ENCODE measurements at regions not wholly inside any gene's neighbourhood (a gene's known extent, or its start where the extent isn't known, plus 50 kb on each side); places are given as distances from the start of the nearest gene placed in this dataset.
"Not testable (repeated sequence)": the region's sequence is repeated elsewhere in the genome, so short reads cannot be mapped to it uniquely, and the experiment has no call there.

GRCh38 chr13:65314008-65314407 is 1916.1 kb downstream of the PCDH9 start:
- Histone ChIP-seq H3K4me1 (ENCODE audit: control extremely low read depth in 1 of 4, control insufficient read depth in 4 of 4, insufficient read depth in 4 of 4, low read length in 3 of 4) (no peaks in the 10 kb centered on the region), H3K27me3 (replicated peaks in 2 of 5; ENCODE audit: control insufficient read depth in 4 of 5, insufficient read depth in 5 of 5, low read length in 4 of 5) (no peaks in the 10 kb centered on the region), H3K4me3 (ENCODE audit: control insufficient read depth in 1 of 7, extremely low read depth in 1 of 7, insufficient read depth in 4 of 7, low read depth in 2 of 7, low read length in 6 of 7) (no peak overlapping the region), H3K9me3 (ENCODE audit: control extremely low read depth in 1 of 5, control insufficient read depth in 4 of 5, insufficient read depth in 2 of 5, low read depth in 1 of 5, low read length in 4 of 5) (peaks cover 0 to 16% (median 2%) of the 10 kb centered on the region in 5 experiments), H3K36me3 (ENCODE audit: control insufficient read depth in 4 of 4, insufficient read depth in 4 of 4, low read length in 3 of 4) (no peaks in the 10 kb centered on the region), H3K27ac (ENCODE audit: insufficient read depth in 1 of 2, low read depth in 1 of 2, low read length in 2 of 2, poor library complexity in 1 of 2, severe bottlenecking in 2 of 2) (no peak overlapping the region)
- CTCF ChIA-PET: no interaction called here
- POLR2A ChIA-PET: no interaction called here
- 100% methylated on average over 3 of the region's 4 CpGs for WGBS (ENCODE audit: insufficient coverage)
- no peak for DNase-seq

GRCh38 chr13:65310663-65311328 is 1919.3 kb downstream of the PCDH9 start:
- no peaks in the 10 kb centered on the region for H3K4me1 ChIP-seq (ENCODE audit: control extremely low read depth in 1 of 4, control insufficient read depth in 4 of 4, insufficient read depth in 4 of 4, low read length in 3 of 4)
- 93% methylated on average over 26 of the region's 29 CpGs for WGBS (ENCODE audit: insufficient coverage)
- no peaks in the 10 kb centered on the region for H3K27me3 ChIP-seq (replicated peaks in 2 of 5; ENCODE audit: control insufficient read depth in 4 of 5, insufficient read depth in 5 of 5, low read length in 4 of 5)
- H3K9me3 ChIP-seq (ENCODE audit: control extremely low read depth in 1 of 5, control insufficient read depth in 4 of 5, insufficient read depth in 2 of 5, low read depth in 1 of 5, low read length in 4 of 5): peaks cover 0 to 16% (median 2%) of the 10 kb centered on the region in 5 experiments
- H3K27ac ChIP-seq (ENCODE audit: insufficient read depth in 1 of 2, low read depth in 1 of 2, low read length in 2 of 2, poor library complexity in 1 of 2, severe bottlenecking in 2 of 2): no peak overlapping the region
- CTCF ChIA-PET: interaction anchor here (1.1 kb wide), 1 partner anchor 21 kb away, joined by 3 read pairs; no protein-coding TSS in a partner anchor
- DNase-seq: no peak
- no peaks in the 10 kb centered on the region for H3K36me3 ChIP-seq (ENCODE audit: control insufficient read depth in 4 of 4, insufficient read depth in 4 of 4, low read length in 3 of 4)
- POLR2A ChIA-PET: no interaction called here
- H3K4me3 ChIP-seq (ENCODE audit: control insufficient read depth in 1 of 7, extremely low read depth in 1 of 7, insufficient read depth in 4 of 7, low read depth in 2 of 7, low read length in 6 of 7): no peak overlapping the region

- DNase-seq: no peak
- no peak overlapping the region for H3K4me3 ChIP-seq (ENCODE audit: control insufficient read depth in 1 of 7, extremely low read depth in 1 of 7, insufficient read depth in 4 of 7, low read depth in 2 of 7, low read length in 6 of 7)
- no peaks in the 10 kb centered on the region for H3K4me1 ChIP-seq (ENCODE audit: control extremely low read depth in 1 of 4, control insufficient read depth in 4 of 4, insufficient read depth in 4 of 4, low read length in 3 of 4)
- POLR2A ChIA-PET: no interaction called here
- H3K9me3 ChIP-seq (ENCODE audit: control extremely low read depth in 1 of 5, control insufficient read depth in 4 of 5, insufficient read depth in 2 of 5, low read depth in 1 of 5, low read length in 4 of 5): peaks cover 0 to 15% (median 2%) of the 10 kb centered on the region in 5 experiments
- H3K36me3 ChIP-seq (ENCODE audit: control insufficient read depth in 4 of 4, insufficient read depth in 4 of 4, low read length in 3 of 4): no peaks in the 10 kb centered on the region
- CTCF ChIA-PET: no interaction called here
- H3K27me3 ChIP-seq (replicated peaks in 2 of 5; ENCODE audit: control insufficient read depth in 4 of 5, insufficient read depth in 5 of 5, low read length in 4 of 5): no peaks in the 10 kb centered on the region
- H3K27ac ChIP-seq (ENCODE audit: insufficient read depth in 1 of 2, low read depth in 1 of 2, low read length in 2 of 2, poor library complexity in 1 of 2, severe bottlenecking in 2 of 2): no peak overlapping the region
- WGBS (ENCODE audit: insufficient coverage): 98% methylated on average over 5 of the region's 6 CpGs
Observed at GRCh38 chr13:65309906-65310305, 1920.2 kb downstream of the PCDH9 start.

- POLR2A ChIA-PET; H3K27ac ChIP-seq (ENCODE audit: insufficient read depth in 1 of 2, low read depth in 1 of 2, low read length in 2 of 2, poor library complexity in 1 of 2, severe bottlenecking in 2 of 2); CTCF ChIA-PET; H3K36me3 ChIP-seq (ENCODE audit: control insufficient read depth in 4 of 4, insufficient read depth in 4 of 4, low read length in 3 of 4); H3K9me3 ChIP-seq (ENCODE audit: control extremely low read depth in 1 of 5, control insufficient read depth in 4 of 5, insufficient read depth in 2 of 5, low read depth in 1 of 5, low read length in 4 of 5); H3K27me3 ChIP-seq (replicated peaks in 2 of 5; ENCODE audit: control insufficient read depth in 4 of 5, insufficient read depth in 5 of 5, low read length in 4 of 5); H3K4me1 ChIP-seq (ENCODE audit: control extremely low read depth in 1 of 4, control insufficient read depth in 4 of 4, insufficient read depth in 4 of 4, low read length in 3 of 4); H3K4me3 ChIP-seq (ENCODE audit: control insufficient read depth in 1 of 7, extremely low read depth in 1 of 7, insufficient read depth in 4 of 7, low read depth in 2 of 7, low read length in 6 of 7); DNase-seq: not testable (repeated sequence)
- 100% methylated on average over 1 of the region's 1 CpG for WGBS (ENCODE audit: insufficient coverage)
Observed at GRCh38 chr13:65308729-65309128, 1921.4 kb downstream of the PCDH9 start.

- no peaks in the 10 kb centered on the region for H3K36me3 ChIP-seq (ENCODE audit: control insufficient read depth in 4 of 4, insufficient read depth in 4 of 4, low read length in 3 of 4)
Observed at GRCh38 chr13:65307056-65307455, 1923.1 kb downstream of the PCDH9 start.

GRCh38 chr13:65302691-65303090 is 1927.4 kb downstream of the PCDH9 start:
- ChIA-PET POLR2A (no interaction called here), CTCF (no interaction called here)
- H3K36me3 ChIP-seq (ENCODE audit: control insufficient read depth in 4 of 4, insufficient read depth in 4 of 4, low read length in 3 of 4): no peaks in the 10 kb centered on the region
- no peak overlapping the region for H3K27ac ChIP-seq (ENCODE audit: insufficient read depth in 1 of 2, low read depth in 1 of 2, low read length in 2 of 2, poor library complexity in 1 of 2, severe bottlenecking in 2 of 2)
- H3K4me1 ChIP-seq (ENCODE audit: control extremely low read depth in 1 of 4, control insufficient read depth in 4 of 4, insufficient read depth in 4 of 4, low read length in 3 of 4): peaks cover 0 to 4% (median 0%) of the 10 kb centered on the region in 4 experiments
- H3K4me3 ChIP-seq (ENCODE audit: control insufficient read depth in 1 of 7, extremely low read depth in 1 of 7, insufficient read depth in 4 of 7, low read depth in 2 of 7, low read length in 6 of 7): no peak overlapping the region
- H3K27me3 ChIP-seq (replicated peaks in 2 of 5; ENCODE audit: control insufficient read depth in 4 of 5, insufficient read depth in 5 of 5, low read length in 4 of 5): no peaks in the 10 kb centered on the region
- DNase-seq: no peak
- peaks cover 0 to 1% (median 0%) of the 10 kb centered on the region in 5 experiments for H3K9me3 ChIP-seq (ENCODE audit: control extremely low read depth in 1 of 5, control insufficient read depth in 4 of 5, insufficient read depth in 2 of 5, low read depth in 1 of 5, low read length in 4 of 5)
- WGBS (ENCODE audit: insufficient coverage): no CpG with 5 or more reads among the region's 3 CpGs

More at GRCh38 chr13:65307056-65307455, 1923.1 kb downstream of the PCDH9 start:
- ChIA-PET POLR2A (no interaction called here), CTCF (no interaction called here)
- Histone ChIP-seq H3K27ac (ENCODE audit: insufficient read depth in 1 of 2, low read depth in 1 of 2, low read length in 2 of 2, poor library complexity in 1 of 2, severe bottlenecking in 2 of 2) (no peak overlapping the region), H3K9me3 (ENCODE audit: control extremely low read depth in 1 of 5, control insufficient read depth in 4 of 5, insufficient read depth in 2 of 5, low read depth in 1 of 5, low read length in 4 of 5) (peaks cover 0 to 7% (median 2%) of the 10 kb centered on the region in 5 experiments), H3K4me1 (ENCODE audit: control extremely low read depth in 1 of 4, control insufficient read depth in 4 of 4, insufficient read depth in 4 of 4, low read length in 3 of 4) (peaks cover 0 to 4% (median 0%) of the 10 kb centered on the region in 4 experiments), H3K27me3 (replicated peaks in 2 of 5; ENCODE audit: control insufficient read depth in 4 of 5, insufficient read depth in 5 of 5, low read length in 4 of 5) (no peaks in the 10 kb centered on the region), H3K4me3 (ENCODE audit: control insufficient read depth in 1 of 7, extremely low read depth in 1 of 7, insufficient read depth in 4 of 7, low read depth in 2 of 7, low read length in 6 of 7) (no peak overlapping the region)
- WGBS (ENCODE audit: insufficient coverage): no CpG with 5 or more reads among the region's 1 CpG
- no peak for DNase-seq

- CTCF ChIA-PET: no interaction called here
- Histone ChIP-seq H3K9me3 (ENCODE audit: control extremely low read depth in 1 of 5, control insufficient read depth in 4 of 5, insufficient read depth in 2 of 5, low read depth in 1 of 5, low read length in 4 of 5) (peaks cover 0 to 1% (median 0%) of the 10 kb centered on the region in 5 experiments), H3K27ac (ENCODE audit: insufficient read depth in 1 of 2, low read depth in 1 of 2, low read length in 2 of 2, poor library complexity in 1 of 2, severe bottlenecking in 2 of 2) (no peak overlapping the region), H3K4me3 (ENCODE audit: control insufficient read depth in 1 of 7, extremely low read depth in 1 of 7, insufficient read depth in 4 of 7, low read depth in 2 of 7, low read length in 6 of 7) (no peak overlapping the region), H3K27me3 (replicated peaks in 2 of 5; ENCODE audit: control insufficient read depth in 4 of 5, insufficient read depth in 5 of 5, low read length in 4 of 5) (no peaks in the 10 kb centered on the region), H3K36me3 (ENCODE audit: control insufficient read depth in 4 of 4, insufficient read depth in 4 of 4, low read length in 3 of 4) (no peaks in the 10 kb centered on the region), H3K4me1 (ENCODE audit: control extremely low read depth in 1 of 4, control insufficient read depth in 4 of 4, insufficient read depth in 4 of 4, low read length in 3 of 4) (peaks cover 0 to 4% (median 0%) of the 10 kb centered on the region in 4 experiments)
- no peak for DNase-seq
- POLR2A ChIA-PET: no interaction called here
Observed at GRCh38 chr13:65301506-65301905, 1928.6 kb downstream of the PCDH9 start.
